WI38 (cell line): ENCODE measurements at regions not wholly inside any gene's neighbourhood (a gene's known extent, or its start where the extent isn't known, plus 50 kb on each side); places are given as distances from the start of the nearest gene placed in this dataset.

Experiments used
- H3K4me3 ChIP-seq: 2 replicates; pipeline ENCODE4 v1.5.1; 2011; ENCODE audit warnings: low read depth, mild to moderate bottlenecking, control low read depth, low read length
- CTCF ChIP-seq: IDR thresholded peaks from 2 replicates; pipeline ENCODE4 v1.5.1; 2012; ENCODE audit warnings: low read depth, mild to moderate bottlenecking, control low read depth, low read length

GRCh38 chr16:52368859-52369258 lies 178.1 kb downstream of the TOX3 start:
- TF ChIP-seq CTCF: no peak
- H3K4me3 ChIP-seq: no peak overlapping the region

- TF ChIP-seq CTCF: no peak
- H3K4me3 ChIP-seq: no peak overlapping the region
Observed at GRCh38 chr16:52367821-52368220, 179.1 kb downstream of the TOX3 start.

GRCh38 chr16:52366983-52367382 lies 180.0 kb downstream of the TOX3 start:
- no peak overlapping the region for H3K4me3 ChIP-seq
- no peak for TF ChIP-seq CTCF

- H3K4me3 ChIP-seq: no peak overlapping the region
- TF ChIP-seq CTCF: no peak
Observed at GRCh38 chr16:52364500-52364899, 182.4 kb downstream of the TOX3 start.

GRCh38 chr16:52363082-52363481 lies 183.9 kb downstream of the TOX3 start:
- TF ChIP-seq CTCF: no peak
- H3K4me3 ChIP-seq: no peak overlapping the region

- TF ChIP-seq CTCF: no peak
- H3K4me3 ChIP-seq: no peak overlapping the region
Observed at GRCh38 chr16:52357711-52358110, 189.2 kb downstream of the TOX3 start.

GRCh38 chr16:52353249-52353648 lies 193.7 kb downstream of the TOX3 start:
- no peak for TF ChIP-seq CTCF
- H3K4me3 ChIP-seq: no peak overlapping the region
